IMR-90 (cell line): ENCODE measurements at regions not wholly inside any gene's neighbourhood (a gene's known extent, or its start where the extent isn't known, plus 50 kb on each side); places are given as distances from the start of the nearest gene placed in this dataset.

ENCODE experiments used
- ATAC-seq: fragments of 200-7000 bp; cut with Tn5 transposase; 2 replicates; pipeline ENCODE4 v1.9.1; 2020; ENCODE audit warnings: low read depth, mild to moderate bottlenecking, moderate library complexity
- BruUV-seq: library from RNA; stranded (reverse); fragments of 400-500 nt; replicated peaks from 2 replicates; lab custom pipeline; 2021; lab: Mats Ljungman, UMichigan
- CTCF ChIA-PET: fragments of 300-600 bp; formaldehyde crosslinking; extraction: SDS; loops from one replicate; lab custom pipeline; 2021; ENCODE audit warnings: antibody characterized with exemption; lab: Yijun Ruan, JAX
- POLR2A ChIA-PET: fragments of 300-600 bp; sonication (Branson Sonifier 250); formaldehyde crosslinking; loops from one replicate; lab custom pipeline; 2022; ENCODE audit warnings: antibody characterized with exemption; ENCODE audit not compliant: unreplicated experiment; lab: Charles Lee
- DNase-seq: peaks from one replicate; pipeline ENCODE4 v3.0.0; 2013
- H2AFZ ChIP-seq: replicated peaks from 2 replicates; pipeline ENCODE3; 2013; ENCODE audit warnings: low read length, mild to moderate bottlenecking; ENCODE audit not compliant: poor library complexity
- H2AK5ac ChIP-seq: 2 replicates; pipeline ENCODE4 v1.6.1; 2013; ENCODE audit warnings: low read depth, low read length, inconsistent platforms
- H2AK9ac ChIP-seq: replicated peaks from 2 replicates; pipeline ENCODE3; 2013; ENCODE audit warnings: mild to moderate bottlenecking, low read depth, low read length, moderate library complexity; ENCODE audit not compliant: poor library complexity
- H2BK120ac ChIP-seq: 2 replicates; pipeline ENCODE4 v1.6.1; 2013; ENCODE audit warnings: low read depth, low read length, inconsistent platforms
- H2BK15ac ChIP-seq: 3 replicates; pipeline ENCODE4 v1.6.1; 2013; ENCODE audit warnings: low read depth, low read length, inconsistent platforms
- H2BK20ac ChIP-seq: 2 replicates; pipeline ENCODE4 v1.6.1; 2013; ENCODE audit warnings: low read depth, mild to moderate bottlenecking, inconsistent platforms, low read length, moderate library complexity
- H2BK5ac ChIP-seq: 2 replicates; pipeline ENCODE4 v1.6.1; 2013; ENCODE audit warnings: mild to moderate bottlenecking, low read depth, low read length, inconsistent platforms; ENCODE audit not compliant: poor library complexity, severe bottlenecking
- H3K14ac ChIP-seq: replicated peaks from 2 replicates; pipeline ENCODE4 v1.6.1; 2013; ENCODE audit warnings: low read depth, low read length, inconsistent platforms
- H3K18ac ChIP-seq: 2 replicates; pipeline ENCODE4 v1.6.1; 2013; ENCODE audit warnings: low read depth, low read length, control low read depth
- H3K23ac ChIP-seq: 2 replicates; pipeline ENCODE4 v1.6.1; 2013; ENCODE audit warnings: low read depth, low read length, inconsistent platforms
- H3K27ac ChIP-seq: 2 replicates; pipeline ENCODE4 v1.5.1; 2013; ENCODE audit warnings: mild to moderate bottlenecking, control low read depth, low read length; ENCODE audit not compliant: insufficient read depth
- H3K27me3 ChIP-seq: 2 replicates; pipeline ENCODE4 v1.6.1; 2013; ENCODE audit warnings: low read length; ENCODE audit not compliant: control insufficient read depth, insufficient read depth
- H3K36me3 ChIP-seq: 2 replicates; pipeline ENCODE4 v1.6.1; 2013; ENCODE audit warnings: low read length, mixed read lengths; ENCODE audit not compliant: control insufficient read depth, insufficient read depth
- H3K4ac ChIP-seq: 2 replicates; pipeline ENCODE4 v1.6.1; 2013; ENCODE audit warnings: low read depth, low read length, inconsistent platforms
- H3K4me1 ChIP-seq: 2 replicates; pipeline ENCODE4 v1.6.1; 2013; ENCODE audit warnings: low read length, mixed read lengths; ENCODE audit not compliant: control insufficient read depth, insufficient read depth
- H3K4me2 ChIP-seq: 2 replicates; pipeline ENCODE4 v1.6.1; 2013; ENCODE audit warnings: low read depth, mild to moderate bottlenecking, control low read depth, low read length, moderate library complexity
- H3K4me3 ChIP-seq: 2 replicates; pipeline ENCODE4 v1.5.1; 2013; ENCODE audit warnings: low read depth, mild to moderate bottlenecking, control low read depth, low read length, moderate library complexity; ENCODE audit not compliant: insufficient read depth
- H3K56ac ChIP-seq: 2 replicates; pipeline ENCODE4 v1.6.1; 2013; ENCODE audit warnings: low read length, inconsistent platforms; ENCODE audit not compliant: insufficient read depth; ENCODE audit errors: extremely low read depth
- H3K79me1 ChIP-seq, 2 experiments: 2 replicates each; pipeline ENCODE4 v1.6.1; 2013; ENCODE audit warnings: low read length in 2 of 2, inconsistent platforms in 1 of 2, low read depth in 1 of 2
- H3K9ac ChIP-seq: 2 replicates; pipeline ENCODE4 v1.6.1; 2013; ENCODE audit warnings: low read depth, low read length, control low read depth
- H3K9me1 ChIP-seq: 2 replicates; pipeline ENCODE4 v1.6.1; 2013; ENCODE audit warnings: low read length, inconsistent platforms; ENCODE audit not compliant: insufficient read depth
- H3K9me3 ChIP-seq: 2 replicates; pipeline ENCODE4 v1.6.1; 2013; ENCODE audit warnings: low read length; ENCODE audit not compliant: control insufficient read depth, insufficient read depth
- H4K20me1 ChIP-seq: 2 replicates; pipeline ENCODE4 v1.6.1; 2013; ENCODE audit warnings: low read length, inconsistent platforms; ENCODE audit not compliant: insufficient read depth
- H4K5ac ChIP-seq: 2 replicates; pipeline ENCODE4 v1.6.1; 2013; ENCODE audit warnings: mild to moderate bottlenecking, low read depth, low read length, control low read depth
- H4K8ac ChIP-seq, 2 experiments: 2 replicates each; pipeline ENCODE4 v1.6.1; 2013; ENCODE audit warnings: low read depth in 2 of 2, low read length in 2 of 2, control low read depth in 1 of 2, inconsistent platforms in 1 of 2
- H4K91ac ChIP-seq: 2 replicates; pipeline ENCODE4 v1.6.1; 2013; ENCODE audit warnings: low read depth, low read length, inconsistent platforms; ENCODE audit not compliant: insufficient read depth
- BHLHE40 ChIP-seq: fragments of 150-350 bp; IDR thresholded peaks from 2 replicates; pipeline ENCODE4 v1.6.1; 2016; ENCODE audit warnings: mild to moderate bottlenecking, low read depth, low read length
- CTCF ChIP-seq: conservative IDR thresholded peaks from 2 replicates; pipeline ENCODE4 v1.5.1; 2012; ENCODE audit warnings: mild to moderate bottlenecking, low read depth, low read length, improper control_type of control experiment
- FOS ChIP-seq: fragments of 150-350 bp; IDR thresholded peaks from 2 replicates; pipeline ENCODE4 v1.6.1; 2016; ENCODE audit warnings: low read depth, low read length
- MAZ ChIP-seq: IDR thresholded peaks from 2 replicates; pipeline ENCODE4 v1.6.1; 2012; ENCODE audit warnings: low read depth, mild to moderate bottlenecking, low read length, improper control_type of control experiment, moderate library complexity, borderline replicate concordance
- MXI1 ChIP-seq: IDR thresholded peaks from 2 replicates; pipeline ENCODE4 v1.6.1; 2012; ENCODE audit warnings: low read depth, mild to moderate bottlenecking, low read length, moderate library complexity, borderline replicate concordance
- NFE2L2 ChIP-seq: fragments of 150-350 bp; IDR thresholded peaks from 2 replicates; pipeline ENCODE4 v1.6.1; 2016; ENCODE audit warnings: low read depth, mild to moderate bottlenecking, low read length
- POLR2A ChIP-seq: IDR thresholded peaks from 2 replicates; pipeline ENCODE4 v1.6.1; 2012; ENCODE audit warnings: mild to moderate bottlenecking, low read depth, low read length
- RFX5 ChIP-seq: IDR thresholded peaks from 2 replicates; pipeline ENCODE4 v1.8.0; 2012; ENCODE audit warnings: low read depth, mild to moderate bottlenecking, low read length, moderate library complexity
- SMC3 ChIP-seq: fragments of 150-350 bp; IDR thresholded peaks from 2 replicates; pipeline ENCODE4 v1.6.1; 2016; ENCODE audit warnings: low read depth, mild to moderate bottlenecking, antibody characterized with exemption, low read length, moderate library complexity
- WGBS, 2 experiments: methylation state at CpG; one replicate each; pipeline versions ENCODE4 v1.1.5 to v1.1.7; 2013; ENCODE audit warnings: missing lambda C conversion rate in 2 of 2; ENCODE audit not compliant: insufficient read length in 1 of 2; ENCODE audit errors: extremely low coverage in 2 of 2; 5-methylcytosine and 5-hydroxymethylcytosine counted together
- dilution Hi-C: fragments of 300-500 bp; cut with HindIII; formaldehyde crosslinking; loops from one replicate; pipeline ENCODE4 v1.14.3; 2018; ENCODE audit warnings: low sequenced_read_pairs; ENCODE audit not compliant: unreplicated experiment
- in situ Hi-C: fragments of 300-500 bp; cut with MboI; formaldehyde crosslinking; loops from 3 replicates; pipeline ENCODE4 v1.14.3; 2019; ENCODE audit warnings: low sequenced_read_pairs, inconsistent platforms, mixed read lengths
- intact Hi-C: fragments of 100-400 bp; cut with micrococcal nuclease; formaldehyde crosslinking; loops from 2 replicates; pipeline ENCODE4 v1.10.0; 2022
- TF ChIP-seq, protein P1 (sequence below): fragments of 150-350 bp; IDR thresholded peaks from 2 replicates; pipeline ENCODE4 v1.6.1; 2017; ENCODE audit warnings: mild to moderate bottlenecking, antibody characterized with exemption, low read length, low read depth
- TF ChIP-seq, protein P2 (sequence below): fragments of 150-350 bp; IDR thresholded peaks from 2 replicates; pipeline ENCODE4 v1.6.1; 2016; ENCODE audit warnings: low read depth, mild to moderate bottlenecking, low read length, moderate library complexity, borderline replicate concordance

DNA sequence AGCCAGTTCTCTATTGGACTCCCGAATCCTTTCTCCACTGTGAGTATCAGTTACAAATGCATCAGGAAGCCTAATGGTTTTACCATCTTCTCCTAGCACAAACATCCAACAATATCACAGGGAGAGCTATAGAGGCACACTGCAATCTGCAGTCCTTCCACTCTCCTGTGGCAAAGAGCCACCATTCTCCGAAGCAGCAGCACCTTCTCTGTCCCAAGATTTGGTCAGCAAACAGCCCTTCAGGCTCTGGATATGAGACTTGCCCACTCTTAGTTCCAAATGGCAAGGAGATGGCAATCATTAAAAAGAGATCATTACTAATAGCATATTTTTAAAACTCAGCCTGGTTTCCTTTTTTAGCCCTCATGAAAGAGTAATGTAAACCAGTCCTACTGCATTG is 223.4 kb downstream of the HS3ST3A1 start:
- 51% methylated on average over 2 of the region's 2 CpGs; no CpG with 5 or more reads in 1 of the 2 experiments for WGBS, 2 experiments
- H3K56ac ChIP-seq, result no peak overlapping the region
- no peaks in the 10 kb centered on the region for H3K79me1 ChIP-seq
- no peaks in the 10 kb centered on the region for H3K9me1 ChIP-seq
- in situ Hi-C loops (no loop called here), dilution Hi-C loops (no loop called here), intact Hi-C loops (no loop called here)
- no peak overlapping the region for H3K23ac ChIP-seq
- H3K36me3 ChIP-seq, result no peaks in the 10 kb centered on the region
- no peaks in the 10 kb centered on the region; the same call in 1 of the 2 replicates for H3K9me3 ChIP-seq
- H2BK20ac ChIP-seq, result no peak overlapping the region
- no peak overlapping the region for H2BK5ac ChIP-seq
- no peak overlapping the region for H3K4me3 ChIP-seq
- H2BK120ac ChIP-seq, result no peak overlapping the region
- no peak overlapping the region for H2AK5ac ChIP-seq
- no peak overlapping the region for H3K9ac ChIP-seq
- no peak overlapping the region for H3K14ac ChIP-seq
- POLR2A ChIA-PET, result no interaction called here
- ATAC-seq (no peak), DNase-seq (no peak)
- H4K8ac ChIP-seq, result no peak overlapping the region
- no peak overlapping the region for H4K91ac ChIP-seq
- no peak overlapping the region for H3K18ac ChIP-seq
- no peak overlapping the region for H2BK15ac ChIP-seq
- H2AK9ac ChIP-seq, result no peak overlapping the region
- H3K27me3 ChIP-seq, result no peaks in the 10 kb centered on the region
- no peak overlapping the region for H3K27ac ChIP-seq
- H4K5ac ChIP-seq, result no peak overlapping the region
- H3K4me2 ChIP-seq, result peak overlapping the region; percentile 62
- no peak overlapping the region for H2AFZ ChIP-seq
- no peaks in the 10 kb centered on the region for H4K20me1 ChIP-seq
- H3K4ac ChIP-seq, result no peak overlapping the region
- TF ChIP-seq NFE2L2 (no peak), BHLHE40 (no peak), MAZ (no peak), POLR2A (no peak), MXI1 (no peak), CTCF (no peak), SMC3 (no peak), RFX5 (no peak), FOS (no peak)
- TF ChIP-seq, protein P1, sequence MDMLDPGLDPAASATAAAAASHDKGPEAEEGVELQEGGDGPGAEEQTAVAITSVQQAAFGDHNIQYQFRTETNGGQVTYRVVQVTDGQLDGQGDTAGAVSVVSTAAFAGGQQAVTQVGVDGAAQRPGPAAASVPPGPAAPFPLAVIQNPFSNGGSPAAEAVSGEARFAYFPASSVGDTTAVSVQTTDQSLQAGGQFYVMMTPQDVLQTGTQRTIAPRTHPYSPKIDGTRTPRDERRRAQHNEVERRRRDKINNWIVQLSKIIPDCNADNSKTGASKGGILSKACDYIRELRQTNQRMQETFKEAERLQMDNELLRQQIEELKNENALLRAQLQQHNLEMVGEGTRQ, result no peak
- TF ChIP-seq, protein P2, sequence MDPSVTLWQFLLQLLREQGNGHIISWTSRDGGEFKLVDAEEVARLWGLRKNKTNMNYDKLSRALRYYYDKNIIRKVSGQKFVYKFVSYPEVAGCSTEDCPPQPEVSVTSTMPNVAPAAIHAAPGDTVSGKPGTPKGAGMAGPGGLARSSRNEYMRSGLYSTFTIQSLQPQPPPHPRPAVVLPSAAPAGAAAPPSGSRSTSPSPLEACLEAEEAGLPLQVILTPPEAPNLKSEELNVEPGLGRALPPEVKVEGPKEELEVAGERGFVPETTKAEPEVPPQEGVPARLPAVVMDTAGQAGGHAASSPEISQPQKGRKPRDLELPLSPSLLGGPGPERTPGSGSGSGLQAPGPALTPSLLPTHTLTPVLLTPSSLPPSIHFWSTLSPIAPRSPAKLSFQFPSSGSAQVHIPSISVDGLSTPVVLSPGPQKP, result no peak
- BruUV-seq, result no TSS peak
- CTCF ChIA-PET, result no interaction called here
- peaks cover 3% of the 10 kb centered on the region; the same call in 1 of the 2 replicates for H3K4me1 ChIP-seq
